Mesenchymal stem cell (in vitro differentiated cells and primary cell): ENCODE measurements at regions not wholly inside any gene's neighbourhood (a gene's known extent, or its start where the extent isn't known, plus 50 kb on each side); places are given as distances from the start of the nearest gene placed in this dataset.
A peak's percentile ranks its signal among the peaks of the same experiment; 100 is the strongest.

Experiments used
- DNase-seq: peaks from one replicate; pipeline ENCODE4 v3.0.0-alpha.2; 2013
- H2AFZ ChIP-seq: one replicate; pipeline ENCODE4 v1.6.1; 2013; ENCODE audit warnings: low read depth, mild to moderate bottlenecking, control low read depth, inconsistent platforms, low read length, moderate library complexity
- H2AK5ac ChIP-seq: 2 replicates; pipeline ENCODE4 v1.6.1; 2013; ENCODE audit warnings: low read length, moderate library complexity, mild to moderate bottlenecking, inconsistent platforms; ENCODE audit not compliant: severe bottlenecking
- H2BK120ac ChIP-seq: one replicate; pipeline ENCODE4 v1.6.1; 2013; ENCODE audit warnings: low read depth, mild to moderate bottlenecking, inconsistent platforms, low read length, moderate library complexity
- H2BK12ac ChIP-seq, 2 experiments: one replicate each; pipeline ENCODE4 v1.6.1; 2013; ENCODE audit warnings: inconsistent platforms in 2 of 2, low read length in 2 of 2, mild to moderate bottlenecking in 2 of 2, moderate library complexity in 2 of 2, control low read depth in 1 of 2
- H2BK15ac ChIP-seq: one replicate; pipeline ENCODE4 v1.6.1; 2013; ENCODE audit warnings: mild to moderate bottlenecking, low read depth, inconsistent platforms; ENCODE audit not compliant: poor library complexity, severe bottlenecking
- H2BK5ac ChIP-seq: 2 replicates; pipeline ENCODE4 v1.6.1; 2013; ENCODE audit warnings: low read depth, mild to moderate bottlenecking, low read length, control low read depth, inconsistent platforms; ENCODE audit not compliant: poor library complexity, severe bottlenecking
- H3K14ac ChIP-seq, 2 experiments: one replicate each; pipeline ENCODE4 v1.6.1; 2013; ENCODE audit warnings: inconsistent platforms in 2 of 2, low read length in 2 of 2, control low read depth in 1 of 2, mild to moderate bottlenecking in 1 of 2, moderate library complexity in 1 of 2
- H3K18ac ChIP-seq, 2 experiments: one replicate each; pipeline ENCODE4 v1.6.1; 2013; ENCODE audit warnings: inconsistent platforms in 2 of 2, low read length in 2 of 2, control low read depth in 1 of 2, low read depth in 1 of 2, mild to moderate bottlenecking in 1 of 2
- H3K23ac ChIP-seq, 2 experiments: one replicate each; pipeline ENCODE4 v1.6.1; 2013; ENCODE audit warnings: inconsistent platforms in 2 of 2, low read length in 2 of 2, mild to moderate bottlenecking in 2 of 2, moderate library complexity in 2 of 2, control low read depth in 1 of 2
- H3K27ac ChIP-seq: 2 replicates; pipeline ENCODE4 v1.5.1; 2013; ENCODE audit warnings: mild to moderate bottlenecking, moderate library complexity, low read length, control low read depth, inconsistent platforms; ENCODE audit not compliant: poor library complexity, severe bottlenecking
- H3K27me3 ChIP-seq, 2 experiments: 2 replicates each; pipeline versions ENCODE4 v1.6.1 to v1.7.0; 2013; ENCODE audit warnings: low read length in 2 of 2, mild to moderate bottlenecking in 2 of 2, moderate library complexity in 2 of 2, control low read depth in 1 of 2, inconsistent platforms in 1 of 2; ENCODE audit not compliant: control insufficient read depth in 1 of 2, insufficient read depth in 1 of 2
- H3K36me3 ChIP-seq, 2 experiments: 2 replicates each; pipeline versions ENCODE4 v1.6.1 to v1.7.0; 2013; ENCODE audit warnings: low read length in 2 of 2, control low read depth in 1 of 2, inconsistent platforms in 1 of 2, low read depth in 1 of 2, mild to moderate bottlenecking in 1 of 2; ENCODE audit not compliant: insufficient read depth in 2 of 2, control insufficient read depth in 1 of 2
- H3K4ac ChIP-seq, 2 experiments: one replicate each; pipeline ENCODE4 v1.6.1; 2013; ENCODE audit warnings: inconsistent platforms in 2 of 2, low read length in 2 of 2, mild to moderate bottlenecking in 2 of 2, moderate library complexity in 2 of 2, control low read depth in 1 of 2, low read depth in 1 of 2
- H3K4me1 ChIP-seq: 2 replicates; pipeline ENCODE4 v1.6.1; 2013; ENCODE audit warnings: low read depth, low read length, control low read depth; ENCODE audit not compliant: control insufficient read depth, insufficient read depth
- H3K4me2 ChIP-seq: 2 replicates; pipeline ENCODE4 v1.6.1; 2013; ENCODE audit warnings: low read length, mild to moderate bottlenecking, inconsistent platforms; ENCODE audit not compliant: poor library complexity, severe bottlenecking
- H3K4me3 ChIP-seq, 2 experiments: 2 replicates each; pipeline versions ENCODE4 v1.5.1 to v1.7.0; 2013; ENCODE audit warnings: low read length in 2 of 2, mild to moderate bottlenecking in 2 of 2, control low read depth in 1 of 2, low read depth in 1 of 2; ENCODE audit not compliant: insufficient read depth in 1 of 2
- H3K79me1 ChIP-seq: replicated peaks from 2 replicates; pipeline ENCODE4 v1.6.1; 2013; ENCODE audit warnings: mild to moderate bottlenecking, control low read depth, low read length, inconsistent platforms; ENCODE audit not compliant: poor library complexity, severe bottlenecking
- H3K9ac ChIP-seq: 2 replicates; pipeline ENCODE4 v1.7.0; 2013; ENCODE audit warnings: mild to moderate bottlenecking, low read length, moderate library complexity
- H3K9me3 ChIP-seq: 2 replicates; pipeline ENCODE4 v1.7.0; 2013; ENCODE audit warnings: mild to moderate bottlenecking, low read length; ENCODE audit not compliant: control insufficient read depth
- H4K8ac ChIP-seq: one replicate; pipeline ENCODE4 v1.6.1; 2013; ENCODE audit warnings: inconsistent platforms, mild to moderate bottlenecking, low read length, moderate library complexity
- H4K91ac ChIP-seq: one replicate; pipeline ENCODE4 v1.6.1; 2013; ENCODE audit warnings: mild to moderate bottlenecking, low read length, inconsistent platforms
- WGBS: methylation state at CpG from one replicate; pipeline ENCODE4 v1.1.7; 2013; ENCODE audit warnings: mixed read lengths; 5-methylcytosine and 5-hydroxymethylcytosine counted together

GRCh38 chr6:122042380-122042779, 357.1 kb upstream of the HSF2 start:
- no peak overlapping the region for H2BK12ac ChIP-seq
- peak overlapping the region; percentile 76 for H3K9ac ChIP-seq
- WGBS = 90% methylated on average over 3 of the region's 3 CpGs
- no peak overlapping the region for H2BK15ac ChIP-seq
- no peak overlapping the region for H3K23ac ChIP-seq
- no peak overlapping the region for H2AK5ac ChIP-seq
- H3K4me3 ChIP-seq = no peak overlapping the region
- no peak overlapping the region for H2BK5ac ChIP-seq
- no peak overlapping the region for H3K14ac ChIP-seq
- H3K27ac ChIP-seq = no peak overlapping the region
- H4K8ac ChIP-seq = no peak overlapping the region
- H4K91ac ChIP-seq = no peak overlapping the region
- no peaks in the 10 kb centered on the region for H3K27me3 ChIP-seq
- no peak overlapping the region for H2AFZ ChIP-seq
- H3K4ac ChIP-seq = no peak overlapping the region
- H3K9me3 ChIP-seq = peaks cover 3% of the 10 kb centered on the region
- H3K4me1 ChIP-seq = no peaks in the 10 kb centered on the region
- no peak overlapping the region for H2BK120ac ChIP-seq
- no peak overlapping the region for H3K18ac ChIP-seq
- no peaks in the 10 kb centered on the region for H3K79me1 ChIP-seq
- no peaks in the 10 kb centered on the region for H3K36me3 ChIP-seq
- no peak for DNase-seq
- H3K4me2 ChIP-seq = no peak overlapping the region

GRCh38 chr6:122042960-122043735, 356.3 kb upstream of the HSF2 start:
- Histone ChIP-seq H3K9me3 (peaks cover 3% of the 10 kb centered on the region), H3K4ac (no peak overlapping the region), H3K36me3 (no peaks in the 10 kb centered on the region), H3K14ac (no peak overlapping the region), H3K27ac (no peak overlapping the region), H2AK5ac (no peak overlapping the region), H2AFZ (peak overlapping the region; percentile 51), H2BK12ac (no peak overlapping the region), H3K9ac (peak overlapping the region; percentile 76), H3K27me3 (no peaks in the 10 kb centered on the region), H2BK120ac (no peak overlapping the region), H3K18ac (no peak overlapping the region), H2BK15ac (no peak overlapping the region), H4K91ac (no peak overlapping the region), H3K4me2 (no peak overlapping the region), H3K4me1 (no peaks in the 10 kb centered on the region), H3K79me1 (no peaks in the 10 kb centered on the region), H2BK5ac (no peak overlapping the region), H3K23ac (no peak overlapping the region), H4K8ac (no peak overlapping the region), H3K4me3 (peak overlapping the region in 1 of 2 experiments; percentile 25)
- 71% methylated on average over 6 of the region's 9 CpGs for WGBS
- DNase-seq = peak; percentile 32

DNA sequence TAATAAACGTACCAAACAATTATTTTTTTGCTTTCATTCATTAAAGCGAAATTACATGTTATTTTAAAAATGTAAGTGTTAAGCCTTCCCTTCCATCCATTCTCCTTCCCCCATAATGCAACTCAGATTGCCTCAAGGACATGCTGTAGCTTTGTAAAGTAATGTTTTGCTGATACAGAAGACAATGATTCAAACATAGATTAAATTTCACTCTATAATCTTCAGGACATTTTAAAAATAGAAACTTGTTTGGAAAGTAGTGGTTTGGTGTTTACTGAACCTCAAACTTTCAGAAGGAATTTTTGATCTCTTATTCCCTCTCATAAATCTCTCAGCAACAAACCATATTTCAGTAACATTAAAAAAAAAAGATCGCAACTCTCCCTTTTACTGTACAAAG, 350.9 kb upstream of the HSF2 start:
- peak; percentile 10 for DNase-seq
- Histone ChIP-seq H2AK5ac (no peak overlapping the region), H3K23ac (no peak overlapping the region), H2BK15ac (no peak overlapping the region), H3K9me3 (no peaks in the 10 kb centered on the region), H3K36me3 (no peaks in the 10 kb centered on the region), H3K9ac (peak overlapping the region; percentile 81), H3K4me3 (peak overlapping the region in 1 of 2 experiments; percentile 60), H2AFZ (no peak overlapping the region), H3K18ac (no peak overlapping the region), H3K79me1 (no peaks in the 10 kb centered on the region), H2BK12ac (no peak overlapping the region), H3K4me2 (no peak overlapping the region), H3K27ac (no peak overlapping the region), H3K4ac (no peak overlapping the region), H4K91ac (no peak overlapping the region), H3K27me3 (no peaks in the 10 kb centered on the region), H2BK120ac (no peak overlapping the region), H2BK5ac (no peak overlapping the region), H3K14ac (no peak overlapping the region), H4K8ac (no peak overlapping the region), H3K4me1 (no peaks in the 10 kb centered on the region)
- WGBS = no CpG with 5 or more reads among the region's 3 CpGs

DNA sequence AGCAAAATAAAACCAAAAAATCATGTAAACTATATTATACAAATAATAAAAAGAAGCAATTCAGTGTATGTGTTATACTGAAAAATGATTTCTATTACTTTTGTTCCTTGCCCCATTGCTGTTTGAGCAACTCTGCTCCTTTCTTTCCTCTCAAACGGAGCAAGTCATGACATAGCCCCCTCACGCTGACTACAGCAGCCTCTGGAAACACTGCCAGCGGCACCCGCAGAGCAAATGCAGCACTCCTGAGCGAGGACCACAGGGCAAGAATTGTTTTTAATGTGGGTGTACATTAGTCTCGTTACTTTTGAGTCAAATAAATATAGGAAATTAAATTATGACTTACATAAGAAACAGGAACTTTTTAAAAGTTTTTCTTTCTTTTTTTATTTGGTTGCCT, 350.1 kb upstream of the HSF2 start:
- H3K23ac ChIP-seq = no peak overlapping the region
- H3K14ac ChIP-seq = no peak overlapping the region
- no peaks in the 10 kb centered on the region for H3K9me3 ChIP-seq
- H3K4me1 ChIP-seq = no peaks in the 10 kb centered on the region
- H2BK15ac ChIP-seq = no peak overlapping the region
- H2BK12ac ChIP-seq = no peak overlapping the region
- H3K4me3 ChIP-seq = peak overlapping the region in 1 of 2 experiments; percentile 60
- no peak overlapping the region for H2AFZ ChIP-seq
- peak overlapping the region; percentile 81 for H3K9ac ChIP-seq
- H3K4ac ChIP-seq = no peak overlapping the region
- H4K8ac ChIP-seq = no peak overlapping the region
- peak; percentile 28 for DNase-seq
- H3K27ac ChIP-seq = no peak overlapping the region
- no peaks in the 10 kb centered on the region for H3K27me3 ChIP-seq
- H2AK5ac ChIP-seq = no peak overlapping the region
- H3K79me1 ChIP-seq = no peaks in the 10 kb centered on the region
- no peaks in the 10 kb centered on the region for H3K36me3 ChIP-seq
- H2BK120ac ChIP-seq = no peak overlapping the region
- no peak overlapping the region for H4K91ac ChIP-seq
- H3K4me2 ChIP-seq = no peak overlapping the region
- no peak overlapping the region for H3K18ac ChIP-seq
- H2BK5ac ChIP-seq = no peak overlapping the region
- 67% methylated on average over 2 of the region's 6 CpGs for WGBS
